ENCODE measurements at regions not wholly inside any gene's neighbourhood (a gene's known extent, or its start where the extent isn't known, plus 50 kb on each side); places are given as distances from the start of the nearest gene placed in this dataset.

- no peak overlapping the region for H3K4me2 ChIP-seq (ENCODE audit: low read length)
- H3K27me3 ChIP-seq (ENCODE audit: insufficient read depth, low read length), result peaks cover 21% of the 10 kb centered on the region; the same call in 1 of the 2 replicates
- H3K9ac ChIP-seq (ENCODE audit: low read length), result no peak overlapping the region
- no peak overlapping the region for H3K27ac ChIP-seq (ENCODE audit: low read depth, low read length, poor library complexity, severe bottlenecking)
- H3K36me3 ChIP-seq (ENCODE audit: insufficient read depth, low read length), result no peaks in the 10 kb centered on the region
- H2AFZ ChIP-seq (ENCODE audit: low read length), result no peak overlapping the region
- no peaks in the 10 kb centered on the region for H4K20me1 ChIP-seq (ENCODE audit: insufficient read depth, low read length)
- H3K79me2 ChIP-seq (ENCODE audit: insufficient read depth, low read length), result no peaks in the 10 kb centered on the region
- no peaks in the 10 kb centered on the region for H3F3A ChIP-seq (ENCODE audit: insufficient read depth, low read length)
- H3K9me2 ChIP-seq (ENCODE audit: low read depth, low read length), result no peaks in the 10 kb centered on the region
- TF ChIP-seq EZH2 (IDR thresholded peaks at IDR 0.05; ENCODE audit: borderline replicate concordance, low read length), result no peak
- TF ChIP-seq CTCF (IDR thresholded peaks at IDR 0.05; ENCODE audit: low read length), result no peak
- H3K4me1 ChIP-seq (ENCODE audit: insufficient read depth, low read length, severe bottlenecking), result no peaks in the 10 kb centered on the region
- no peak overlapping the region for H3K4me3 ChIP-seq (ENCODE audit: low read depth, low read length, poor library complexity, severe bottlenecking)
- no peaks in the 10 kb centered on the region for H3K9me3 ChIP-seq (ENCODE audit: low read length)
These were observed 138.1 kb upstream of the PTPN1 start for GRCh38 chr20:50371878-50372769.

DNA sequence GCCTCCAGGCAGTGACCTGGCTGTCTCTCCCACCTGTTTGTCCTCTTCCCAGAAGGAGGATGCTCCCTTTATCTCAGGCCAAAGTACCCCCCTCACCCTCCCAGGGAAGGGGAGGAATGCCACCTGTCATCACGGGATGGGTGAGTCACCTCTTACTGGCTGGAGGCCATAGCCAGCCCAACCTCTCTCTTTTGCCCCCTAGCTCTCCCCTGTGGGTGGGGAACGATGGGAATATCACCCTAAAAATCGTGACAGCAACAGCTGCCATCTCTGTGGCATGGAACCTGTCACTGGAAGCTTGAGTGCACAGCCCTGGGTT, 137.5 kb upstream of the PTPN1 start:
- TF ChIP-seq CTCF (IDR thresholded peaks at IDR 0.05; ENCODE audit: low read length), result no peak
- TF ChIP-seq EZH2 (IDR thresholded peaks at IDR 0.05; ENCODE audit: borderline replicate concordance, low read length), result no peak
- H3F3A ChIP-seq (ENCODE audit: insufficient read depth, low read length), result no peaks in the 10 kb centered on the region
- H3K4me1 ChIP-seq (ENCODE audit: insufficient read depth, low read length, severe bottlenecking), result no peaks in the 10 kb centered on the region
- no peaks in the 10 kb centered on the region for H3K79me2 ChIP-seq (ENCODE audit: insufficient read depth, low read length)
- H4K20me1 ChIP-seq (ENCODE audit: insufficient read depth, low read length), result no peaks in the 10 kb centered on the region
- no peak overlapping the region for H3K4me3 ChIP-seq (ENCODE audit: low read depth, low read length, poor library complexity, severe bottlenecking)
- H3K9ac ChIP-seq (ENCODE audit: low read length), result no peak overlapping the region
- peaks cover 18% of the 10 kb centered on the region; the same call in 1 of the 2 replicates for H3K27me3 ChIP-seq (ENCODE audit: insufficient read depth, low read length)
- H3K27ac ChIP-seq (ENCODE audit: low read depth, low read length, poor library complexity, severe bottlenecking), result no peak overlapping the region
- no peaks in the 10 kb centered on the region for H3K36me3 ChIP-seq (ENCODE audit: insufficient read depth, low read length)
- H3K9me3 ChIP-seq (ENCODE audit: low read length), result no peaks in the 10 kb centered on the region
- H3K9me2 ChIP-seq (ENCODE audit: low read depth, low read length), result no peaks in the 10 kb centered on the region
- H2AFZ ChIP-seq (ENCODE audit: low read length), result no peak overlapping the region
- H3K4me2 ChIP-seq (ENCODE audit: low read length), result no peak overlapping the region

GRCh38 chr20:50373674-50374286, 136.4 kb upstream of the PTPN1 start:
- H3K36me3 ChIP-seq (ENCODE audit: insufficient read depth, low read length), result no peaks in the 10 kb centered on the region
- H3K9me2 ChIP-seq (ENCODE audit: low read depth, low read length), result no peaks in the 10 kb centered on the region
- H3F3A ChIP-seq (ENCODE audit: insufficient read depth, low read length), result no peaks in the 10 kb centered on the region
- no peak overlapping the region for H2AFZ ChIP-seq (ENCODE audit: low read length)
- no peak overlapping the region for H3K4me3 ChIP-seq (ENCODE audit: low read depth, low read length, poor library complexity, severe bottlenecking)
- no peak overlapping the region for H3K27ac ChIP-seq (ENCODE audit: low read depth, low read length, poor library complexity, severe bottlenecking)
- TF ChIP-seq EZH2 (IDR thresholded peaks at IDR 0.05; ENCODE audit: borderline replicate concordance, low read length), result no peak
- no peak for TF ChIP-seq CTCF (IDR thresholded peaks at IDR 0.05; ENCODE audit: low read length)
- no peak overlapping the region for H3K4me2 ChIP-seq (ENCODE audit: low read length)
- no peaks in the 10 kb centered on the region for H3K9me3 ChIP-seq (ENCODE audit: low read length)
- H3K4me1 ChIP-seq (ENCODE audit: insufficient read depth, low read length, severe bottlenecking), result no peaks in the 10 kb centered on the region
- H3K79me2 ChIP-seq (ENCODE audit: insufficient read depth, low read length), result no peaks in the 10 kb centered on the region
- no peaks in the 10 kb centered on the region for H4K20me1 ChIP-seq (ENCODE audit: insufficient read depth, low read length)
- peaks cover 8% of the 10 kb centered on the region; the same call in 1 of the 2 replicates for H3K27me3 ChIP-seq (ENCODE audit: insufficient read depth, low read length)
- no peak overlapping the region for H3K9ac ChIP-seq (ENCODE audit: low read length)
